Neural progenitor cell (in vitro differentiated cells): ENCODE measurements at regions not wholly inside any gene's neighbourhood (a gene's known extent, or its start where the extent isn't known, plus 50 kb on each side); places are given as distances from the start of the nearest gene placed in this dataset.
A peak's percentile ranks its signal among the peaks of the same experiment; 100 is the strongest.

ENCODE experiments used
- DNase-seq: peaks from one replicate; pipeline ENCODE4 v3.0.0-alpha.2; 2016; ENCODE audit warnings: low spot score
- H2AFZ ChIP-seq: fragments of 200-600 bp; sonication (generic); replicated peaks from 2 replicates; pipeline ENCODE4 v1.6.1; 2016; ENCODE audit warnings: antibody characterized with exemption
- H3F3A ChIP-seq: fragments of 200-600 bp; sonication (generic); 2 replicates; pipeline ENCODE4 v1.6.1; 2016; ENCODE audit warnings: antibody characterized with exemption, low read depth
- H3K27ac ChIP-seq: fragments of 200-600 bp; sonication (generic); 2 replicates; pipeline ENCODE4 v1.5.1; 2016; ENCODE audit warnings: mild to moderate bottlenecking
- H3K27me3 ChIP-seq: fragments of 200-600 bp; sonication (generic); 2 replicates; pipeline ENCODE4 v1.6.1; 2016; ENCODE audit warnings: mild to moderate bottlenecking, moderate library complexity
- H3K36me3 ChIP-seq: fragments of 200-600 bp; sonication (generic); 2 replicates; pipeline ENCODE4 v1.5.1; 2016
- H3K4me1 ChIP-seq: fragments of 200-600 bp; sonication (generic); 2 replicates; pipeline ENCODE4 v1.6.1; 2016; ENCODE audit warnings: mixed run types
- H3K4me2 ChIP-seq: fragments of 200-600 bp; sonication (generic); 2 replicates; pipeline ENCODE4 v1.6.1; 2016
- H3K4me3 ChIP-seq: fragments of 200-600 bp; sonication (generic); 2 replicates; pipeline ENCODE4 v1.5.1; 2016
- H3K79me2 ChIP-seq: fragments of 200-600 bp; sonication (generic); 2 replicates; pipeline ENCODE4 v1.6.1; 2016; ENCODE audit warnings: low read depth
- H3K9ac ChIP-seq: fragments of 200-600 bp; sonication (generic); 2 replicates; pipeline ENCODE4 v1.6.1; 2016
- H3K9me3 ChIP-seq: fragments of 200-600 bp; sonication (generic); 2 replicates; pipeline ENCODE4 v1.5.1; 2016; ENCODE audit warnings: low read depth
- H4K20me1 ChIP-seq: fragments of 200-600 bp; sonication (generic); 2 replicates; pipeline ENCODE4 v1.6.1; 2016; ENCODE audit warnings: low read depth
- H3K27ac Mint-ChIP-seq: 3 replicates; pipeline ENCODE4 v1.8.0; 2021; ENCODE audit warnings: mixed read lengths
- H3K27me3 Mint-ChIP-seq: 2 replicates; pipeline ENCODE4 v1.8.0; 2022; ENCODE audit warnings: low read depth, mild to moderate bottlenecking, inconsistent platforms, moderate library complexity, mixed read lengths; ENCODE audit not compliant: insufficient read depth
- H3K36me3 Mint-ChIP-seq: 3 replicates; pipeline ENCODE4 v1.8.0; 2021; ENCODE audit warnings: mixed read lengths
- H3K4me1 Mint-ChIP-seq: 3 replicates; pipeline ENCODE4 v1.8.0; 2021; ENCODE audit warnings: mixed read lengths
- H3K4me3 Mint-ChIP-seq: 3 replicates; pipeline ENCODE4 v1.8.0; 2021; ENCODE audit warnings: mild to moderate bottlenecking, moderate library complexity, mixed read lengths
- H3K9me3 Mint-ChIP-seq: 3 replicates; pipeline ENCODE4 v1.8.0; 2020; ENCODE audit warnings: mixed read lengths
- CTCF ChIP-seq: fragments of 200-600 bp; sonication (generic); IDR thresholded peaks from 2 replicates; pipeline ENCODE4 v1.5.1; 2017; ENCODE audit warnings: antibody characterized with exemption, mild to moderate bottlenecking
- EZH2 ChIP-seq: fragments of 200-600 bp; sonication (generic); IDR thresholded peaks from 2 replicates; pipeline ENCODE4 v1.6.1; 2017; ENCODE audit warnings: antibody characterized with exemption, mild to moderate bottlenecking, moderate library complexity
- EZH2phosphoT487 ChIP-seq: fragments of 200-600 bp; sonication (generic); IDR thresholded peaks from 2 replicates; pipeline ENCODE4 v1.6.1; 2017; ENCODE audit warnings: antibody characterized with exemption

GRCh38 chr4:180766944-180767729, 1476.1 kb upstream of the TENM3 start:
- Histone ChIP-seq H2AFZ (peak overlapping the region; percentile 43), H3K79me2 (no peaks in the 10 kb centered on the region), H3K27me3 (no peaks in the 10 kb centered on the region), H3K9me3 (no peaks in the 10 kb centered on the region), H3F3A (peaks cover 39% of the 10 kb centered on the region), H3K4me1 (peaks cover 66% of the 10 kb centered on the region), H3K4me3 (peak overlapping the region; percentile 21), H4K20me1 (no peaks in the 10 kb centered on the region), H3K27ac (peak overlapping the region; percentile 53), H3K9ac (no peak overlapping the region), H3K36me3 (no peaks in the 10 kb centered on the region), H3K4me2 (peak overlapping the region; percentile 58)
- peak overlapping the region; percentile 48 for H3K4me3 Mint-ChIP-seq
- peak; percentile 56 for DNase-seq
- H3K27ac Mint-ChIP-seq: peak overlapping the region; percentile 67
- peaks cover 2% of the 10 kb centered on the region for H3K9me3 Mint-ChIP-seq
- no peaks in the 10 kb centered on the region for H3K36me3 Mint-ChIP-seq
- H3K27me3 Mint-ChIP-seq: peaks cover 10% of the 10 kb centered on the region
- TF ChIP-seq EZH2 (no peak), CTCF (no peak), EZH2phosphoT487 (no peak)
- peaks cover 41% of the 10 kb centered on the region for H3K4me1 Mint-ChIP-seq

GRCh38 chr4:180768610-180769009, 1474.6 kb upstream of the TENM3 start:
- Histone ChIP-seq H3K79me2 (no peaks in the 10 kb centered on the region), H3K36me3 (no peaks in the 10 kb centered on the region), H3K9ac (no peak overlapping the region), H3K4me3 (no peak overlapping the region), H3K9me3 (no peaks in the 10 kb centered on the region), H3K4me2 (peak overlapping the region; percentile 29), H3K27me3 (no peaks in the 10 kb centered on the region), H3K27ac (peak overlapping the region; percentile 79), H2AFZ (no peak overlapping the region), H3K4me1 (peaks cover 66% of the 10 kb centered on the region), H3F3A (peaks cover 39% of the 10 kb centered on the region), H4K20me1 (no peaks in the 10 kb centered on the region)
- Mint-ChIP-seq H3K27me3 (peaks cover 10% of the 10 kb centered on the region), H3K9me3 (peaks cover 2% of the 10 kb centered on the region), H3K4me3 (no peak overlapping the region), H3K4me1 (peaks cover 40% of the 10 kb centered on the region), H3K36me3 (no peaks in the 10 kb centered on the region), H3K27ac (no peak overlapping the region)
- TF ChIP-seq EZH2phosphoT487: no peak
- DNase-seq: no peak

GRCh38 chr4:180769791-180770190, 1473.4 kb upstream of the TENM3 start:
- Histone ChIP-seq H3K36me3 (no peaks in the 10 kb centered on the region), H3K27me3 (no peaks in the 10 kb centered on the region), H3K9me3 (no peaks in the 10 kb centered on the region), H4K20me1 (no peaks in the 10 kb centered on the region), H3K9ac (no peak overlapping the region), H3K4me1 (peaks cover 66% of the 10 kb centered on the region), H3F3A (peaks cover 39% of the 10 kb centered on the region), H3K79me2 (no peaks in the 10 kb centered on the region), H3K4me3 (peak overlapping the region; percentile 0), H3K27ac (peak overlapping the region; percentile 79), H2AFZ (no peak overlapping the region), H3K4me2 (peak overlapping the region; percentile 55)
- no peak for TF ChIP-seq EZH2phosphoT487
- no peak for TF ChIP-seq EZH2
- TF ChIP-seq CTCF: no peak
- Mint-ChIP-seq H3K9me3 (peaks cover 4% of the 10 kb centered on the region), H3K27me3 (peaks cover 10% of the 10 kb centered on the region), H3K27ac (no peak overlapping the region), H3K4me3 (no peak overlapping the region), H3K4me1 (peaks cover 36% of the 10 kb centered on the region), H3K36me3 (peaks cover 2% of the 10 kb centered on the region)
- DNase-seq: no peak

GRCh38 chr4:180770265-180770664, 1472.9 kb upstream of the TENM3 start:
- peaks cover 10% of the 10 kb centered on the region for H3K27me3 Mint-ChIP-seq

More at GRCh38 chr4:180770265-180770664, 1472.9 kb upstream of the TENM3 start:
- peak; percentile 76 for DNase-seq
- H3K4me3 ChIP-seq: peak overlapping the region; percentile 0
- H3K4me3 Mint-ChIP-seq: no peak overlapping the region
- peak overlapping the region; percentile 55 for H3K4me2 ChIP-seq
- H3K4me1 Mint-ChIP-seq: peaks cover 34% of the 10 kb centered on the region
- peaks cover 4% of the 10 kb centered on the region for H3K9me3 Mint-ChIP-seq
- no peak overlapping the region for H2AFZ ChIP-seq
- H3K27me3 ChIP-seq: no peaks in the 10 kb centered on the region
- H3K27ac Mint-ChIP-seq: no peak overlapping the region
- H3K36me3 ChIP-seq: no peaks in the 10 kb centered on the region
- no peak overlapping the region for H3K9ac ChIP-seq
- peaks cover 2% of the 10 kb centered on the region for H3K36me3 Mint-ChIP-seq
- no peaks in the 10 kb centered on the region for H3K79me2 ChIP-seq
- peak overlapping the region; percentile 79 for H3K27ac ChIP-seq
- peaks cover 39% of the 10 kb centered on the region for H3F3A ChIP-seq
- H4K20me1 ChIP-seq: no peaks in the 10 kb centered on the region
- H3K9me3 ChIP-seq: no peaks in the 10 kb centered on the region
- peak; percentile 60 for TF ChIP-seq EZH2phosphoT487
- TF ChIP-seq EZH2: no peak
- TF ChIP-seq CTCF: no peak
- peaks cover 66% of the 10 kb centered on the region for H3K4me1 ChIP-seq
